Colon (tissue), 2 donors: ENCODE measurements at regions not wholly inside any gene's neighbourhood (a gene's known extent, or its start where the extent isn't known, plus 50 kb on each side); places are given as distances from the start of the nearest gene placed in this dataset.
"Not testable (repeated sequence)": the region's sequence is repeated elsewhere in the genome, so short reads cannot be mapped to it uniquely, and the experiment has no call there.

Source experiments
- FAIRE-seq: peaks from 2 replicates; lab custom pipeline; 2012; peaks lifted over from hg19 to GRCh38; lab: Jason Lieb, UNC
- donor health status: control.
- donor health status: control.

GRCh38 chr12:115394496-115395220 is 710.7 kb upstream of the TBX3 start:
- no peak for FAIRE-seq

DNA sequence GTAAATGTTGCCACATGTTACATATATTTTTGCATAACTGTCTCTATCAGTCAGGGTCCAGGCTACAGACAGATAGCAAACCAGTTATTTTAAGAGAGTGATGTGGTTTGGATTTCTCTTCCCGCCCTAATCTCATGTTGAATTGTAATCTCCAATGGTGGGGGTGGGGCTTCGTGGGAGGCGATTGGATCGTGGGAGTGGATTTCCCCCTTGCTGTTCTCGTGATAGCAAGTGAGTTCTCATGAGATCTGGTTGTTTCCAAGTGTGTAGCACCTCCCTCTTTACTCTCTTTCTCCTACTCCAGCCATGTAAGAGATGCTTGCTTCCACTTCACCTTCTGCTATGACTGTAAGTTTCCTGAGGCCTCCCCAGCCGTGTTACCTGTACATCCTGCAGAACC is 704.2 kb upstream of the TBX3 start:
- FAIRE-seq: no peak

DNA sequence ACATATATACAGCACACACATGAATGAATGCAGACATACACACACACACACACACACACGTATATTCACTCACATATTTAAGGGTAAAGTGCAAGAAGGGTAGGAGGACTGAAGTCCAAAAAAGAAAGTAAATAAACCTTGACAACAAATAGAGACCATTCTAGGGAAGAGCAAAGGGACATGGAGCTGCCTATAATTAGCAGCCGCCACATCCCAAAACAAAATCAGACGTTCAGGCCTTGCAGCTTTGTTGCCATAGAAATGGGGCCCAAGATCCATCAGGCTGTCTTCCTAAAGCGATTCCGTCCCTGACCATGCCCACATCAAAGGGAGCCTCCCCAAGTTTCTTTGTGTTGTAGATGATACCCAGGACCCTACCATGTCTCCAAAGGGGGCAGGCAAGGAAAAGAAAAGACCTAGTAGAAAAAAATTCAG is 703.5 kb upstream of the TBX3 start:
- no peak for FAIRE-seq

GRCh38 chr12:115386946-115387345 is 703.0 kb upstream of the TBX3 start:
- FAIRE-seq: no peak

DNA sequence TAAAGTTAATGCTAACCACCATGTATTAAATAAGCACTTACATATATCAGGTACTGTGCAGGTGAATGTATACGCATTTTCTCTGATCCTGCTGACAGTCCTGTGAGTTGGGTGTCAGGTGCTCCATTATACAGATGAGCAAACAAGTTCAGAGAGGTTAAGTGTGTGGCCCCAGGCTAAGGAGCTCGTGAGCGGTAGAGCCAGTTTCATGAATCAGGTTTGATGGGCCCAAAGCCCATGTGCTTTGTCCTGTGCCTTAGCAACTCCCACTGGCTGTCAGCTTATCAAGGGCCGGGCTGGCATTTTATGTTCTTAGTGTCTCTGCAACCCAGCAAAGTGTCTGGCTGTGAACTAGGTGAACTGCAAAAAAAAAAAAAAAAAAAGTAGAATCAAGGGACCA is 701.2 kb upstream of the TBX3 start:
- FAIRE-seq: no peak

DNA sequence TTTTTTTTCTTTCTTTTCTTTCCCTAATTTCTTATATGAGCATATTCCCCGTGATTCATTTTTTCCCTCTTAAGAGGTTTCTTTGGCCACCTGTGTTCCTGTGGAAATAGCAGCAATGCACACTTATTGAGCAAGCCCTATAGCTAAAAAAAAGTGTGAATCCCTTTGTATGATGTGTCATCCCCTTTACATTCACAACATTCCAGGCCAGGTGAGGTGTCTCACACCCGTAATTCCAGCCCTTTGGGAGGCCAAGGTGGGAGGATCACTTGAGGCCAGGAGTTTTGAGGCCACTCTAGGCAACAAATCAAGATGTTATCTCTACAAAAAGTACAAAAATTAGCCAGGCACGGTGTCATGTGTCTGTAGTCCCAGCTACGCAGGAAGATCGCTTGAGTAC is 700.4 kb upstream of the TBX3 start:
- no peak for FAIRE-seq

- no peak for FAIRE-seq
Observed at GRCh38 chr12:115383668-115384067, 699.7 kb upstream of the TBX3 start.

GRCh38 chr12:115382681-115383080 is 698.7 kb upstream of the TBX3 start:
- no peak for FAIRE-seq

DNA sequence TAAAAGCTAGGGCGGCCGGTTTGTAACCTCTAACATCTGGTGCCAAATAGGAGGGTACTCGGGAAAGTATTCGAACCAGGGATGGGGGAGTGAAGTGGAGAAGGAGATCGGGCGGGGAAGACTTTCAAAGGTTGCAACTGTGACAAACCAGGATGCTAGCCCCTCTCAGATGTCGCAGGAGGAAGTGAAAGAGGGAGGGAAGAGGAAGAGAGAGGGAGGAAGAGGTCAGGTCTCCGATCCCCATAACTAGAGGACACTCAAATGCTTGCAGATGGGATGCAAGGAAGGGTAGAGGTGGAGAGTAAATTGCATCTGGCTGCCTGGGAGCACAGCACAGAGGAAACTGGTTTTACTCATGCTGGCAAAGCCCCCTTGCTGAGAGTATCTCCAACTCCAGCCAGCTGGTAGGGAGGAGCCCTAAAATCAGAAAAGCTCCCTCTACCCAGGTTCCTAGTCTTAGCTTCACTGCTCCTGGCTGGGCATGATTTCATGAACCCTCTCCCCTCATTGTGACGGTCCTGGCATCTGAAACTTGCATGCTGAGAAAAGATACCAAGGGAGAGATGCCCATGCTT is 696.7 kb upstream of the TBX3 start:
- FAIRE-seq: no peak

DNA sequence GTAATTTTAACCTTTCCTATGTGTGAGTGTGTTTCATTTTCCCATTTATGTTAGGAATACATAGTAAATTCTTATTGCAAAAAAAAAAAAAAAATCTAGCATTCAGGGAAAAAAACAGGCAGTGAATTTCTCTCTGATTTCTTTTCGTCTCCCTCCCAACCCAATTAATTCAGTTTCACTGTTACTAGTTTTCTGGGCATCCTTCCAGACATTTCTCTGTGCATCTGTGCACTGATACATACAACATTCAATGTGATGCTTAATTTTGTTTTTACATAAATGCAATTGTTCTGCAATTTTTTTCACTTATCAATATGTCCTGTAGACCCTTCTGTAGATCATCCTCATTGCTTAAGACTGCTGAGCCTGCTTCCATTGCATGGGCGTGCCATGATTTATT is 694.3 kb upstream of the TBX3 start:
- FAIRE-seq: no peak

GRCh38 chr12:115377779-115378178 is 693.8 kb upstream of the TBX3 start:
- no peak for FAIRE-seq

- FAIRE-seq: no peak
Observed at GRCh38 chr12:115377230-115377629, 693.3 kb upstream of the TBX3 start.

- FAIRE-seq: no peak
Observed at GRCh38 chr12:115375186-115375991, 691.4 kb upstream of the TBX3 start.

- no peak for FAIRE-seq
Observed at GRCh38 chr12:115374480-115375185, 690.7 kb upstream of the TBX3 start.

DNA sequence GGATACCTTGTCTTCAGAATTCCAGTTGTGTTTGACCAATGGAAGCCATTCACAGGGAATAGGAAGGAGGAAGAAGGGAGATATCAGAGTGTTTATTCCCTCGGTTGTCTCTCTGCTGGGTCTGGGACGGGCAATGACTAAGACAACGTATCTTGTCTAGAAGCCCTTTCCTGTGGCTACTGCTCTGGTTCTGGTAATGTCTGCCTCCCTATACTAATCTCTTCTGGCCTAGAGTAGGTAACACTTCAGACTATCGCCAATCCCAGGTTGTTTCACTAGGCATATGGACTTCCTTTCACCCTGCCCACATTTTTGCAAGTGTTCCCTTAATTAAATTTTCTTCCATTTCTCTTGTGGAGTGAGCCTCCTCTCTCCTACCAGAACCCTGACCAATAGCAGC is 687.7 kb upstream of the TBX3 start:
- FAIRE-seq: no peak

DNA sequence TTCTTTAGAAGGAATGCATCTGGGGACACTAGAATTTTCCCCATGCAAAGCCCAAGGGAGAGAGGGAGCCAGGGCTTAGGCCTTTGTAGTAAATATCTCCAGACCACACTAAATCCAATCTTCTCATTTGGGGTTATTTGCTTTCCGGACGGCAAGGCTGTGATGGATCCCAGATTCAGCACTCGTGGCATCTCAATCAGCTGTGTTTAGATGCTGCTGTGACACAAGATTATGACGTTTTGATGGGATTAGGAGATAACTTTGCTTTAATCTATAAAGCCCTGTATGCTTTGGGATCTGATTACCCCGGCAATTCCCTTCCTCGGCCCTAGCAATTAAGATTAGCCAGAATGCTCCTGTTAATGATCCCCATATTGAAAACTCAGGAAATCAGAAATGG is 686.7 kb upstream of the TBX3 start:
- no peak for FAIRE-seq

DNA sequence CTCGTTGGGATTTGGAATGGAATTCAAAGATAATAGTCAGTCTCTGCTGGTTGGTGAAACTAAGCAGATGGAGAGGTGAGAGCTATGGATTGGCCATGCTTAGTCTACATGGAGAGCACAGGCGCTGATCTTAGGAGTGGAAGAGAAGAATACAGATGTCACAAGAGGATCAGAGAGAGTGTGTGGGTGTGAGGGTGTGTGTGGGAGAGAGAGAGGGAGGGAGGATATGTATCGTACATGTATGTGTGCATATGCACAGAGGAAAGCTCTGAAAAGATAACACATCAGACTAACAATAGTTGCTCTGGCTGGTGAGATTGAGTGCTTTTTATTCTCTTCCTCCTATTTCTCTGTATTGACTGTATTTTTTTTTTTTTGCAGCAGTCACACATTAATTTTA is 686.2 kb upstream of the TBX3 start:
- no peak for FAIRE-seq

DNA sequence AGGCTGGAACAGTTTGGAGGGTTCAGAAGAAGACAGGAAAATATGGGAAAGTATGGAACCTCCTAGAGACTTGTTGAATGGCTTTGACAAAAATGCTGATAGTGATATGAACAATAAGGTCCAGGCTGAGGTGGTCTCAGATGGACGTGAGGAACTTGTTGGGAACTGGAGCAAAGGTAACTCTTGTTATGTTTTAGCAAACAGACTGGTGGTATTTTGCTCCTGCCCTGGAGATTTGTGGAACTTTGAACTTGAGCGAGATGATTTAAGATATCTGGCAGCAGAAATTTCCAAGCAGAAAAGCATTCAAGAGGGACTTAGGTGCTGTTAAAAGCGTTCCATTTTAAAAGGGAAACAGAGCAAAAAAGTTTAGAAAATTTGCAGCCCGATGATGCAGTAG is 682.3 kb upstream of the TBX3 start:
- not testable (repeated sequence) for FAIRE-seq

GRCh38 chr12:115365765-115366164 is 681.8 kb upstream of the TBX3 start:
- not testable (repeated sequence) for FAIRE-seq

- no peak for FAIRE-seq
Observed at GRCh38 chr12:115364921-115365320, 680.9 kb upstream of the TBX3 start.

GRCh38 chr12:115362339-115362976 is 678.5 kb upstream of the TBX3 start:
- FAIRE-seq: no peak

DNA sequence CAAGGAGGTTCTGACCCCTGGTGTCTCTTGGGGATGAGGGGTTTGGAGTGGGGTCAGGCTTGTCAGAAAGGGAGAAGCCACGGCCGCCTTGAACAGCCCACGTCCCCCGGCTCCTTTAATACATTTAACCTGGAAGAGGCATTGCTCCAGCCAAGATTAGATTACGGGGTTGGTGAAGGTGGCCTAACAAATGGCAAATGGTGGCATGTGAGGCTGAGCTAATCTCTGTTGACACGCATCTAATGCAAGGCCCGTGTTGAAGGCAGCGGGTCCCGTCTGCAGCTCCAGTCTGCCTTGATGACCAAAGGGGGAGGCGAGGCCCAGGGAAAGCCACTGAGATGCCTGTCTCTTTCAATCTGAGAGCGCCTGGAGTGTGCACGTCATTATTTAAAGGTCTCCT is 673.7 kb upstream of the TBX3 start:
- no peak for FAIRE-seq
